NCI-H2227 treated with DMSO at 0.1 percent for 48 hours (cell line): ENCODE measurements at regions not wholly inside any gene's neighbourhood (a gene's known extent, or its start where the extent isn't known, plus 50 kb on each side); places are given as distances from the start of the nearest gene placed in this dataset.
"Not testable (repeated sequence)": the region's sequence is repeated elsewhere in the genome, so short reads cannot be mapped to it uniquely, and the experiment has no call there.

Source experiments
- DNase-seq: peaks from one replicate; lab custom pipeline; 2025; lab: John Stamatoyannopoulos, UW

- no peak for DNase-seq
Observed at GRCh38 chr12:124674937-124675336, 107.5 kb upstream of the NCOR2 start.

- DNase-seq = no peak
Observed at GRCh38 chr12:124673801-124674617, 106.6 kb upstream of the NCOR2 start.

- not testable (repeated sequence) for DNase-seq
Observed at GRCh38 chr12:124669271-124669721, 101.9 kb upstream of the NCOR2 start.

- no peak for DNase-seq
Observed at GRCh38 chr12:124668602-124669001, 101.2 kb upstream of the NCOR2 start.

GRCh38 chr12:124667506-124668326 is 100.3 kb upstream of the NCOR2 start:
- DNase-seq = no peak

- DNase-seq = no peak
Observed at GRCh38 chr12:124666722-124667259, 99.4 kb upstream of the NCOR2 start.

- no peak for DNase-seq
Observed at GRCh38 chr12:124665511-124665910, 98.1 kb upstream of the NCOR2 start.

GRCh38 chr12:124664395-124665111 is 97.1 kb upstream of the NCOR2 start:
- no peak for DNase-seq

GRCh38 chr12:124663771-124664366 is 96.5 kb upstream of the NCOR2 start:
- no peak for DNase-seq

- DNase-seq = no peak
Observed at GRCh38 chr12:124663206-124663605, 95.8 kb upstream of the NCOR2 start.

GRCh38 chr12:124661341-124661740 is 93.9 kb upstream of the NCOR2 start:
- DNase-seq = no peak

- peak; percentile 32 for DNase-seq
Observed at GRCh38 chr12:124660851-124661250, 93.4 kb upstream of the NCOR2 start.

- no peak for DNase-seq
Observed at GRCh38 chr12:124658806-124659402, 91.5 kb upstream of the NCOR2 start.

- DNase-seq = no peak
Observed at GRCh38 chr12:124658302-124658701, 90.9 kb upstream of the NCOR2 start.

GRCh38 chr12:124656947-124657434 is 89.6 kb upstream of the NCOR2 start:
- no peak for DNase-seq

- DNase-seq = peak; percentile 81
Observed at GRCh38 chr12:124655698-124656516, 88.5 kb upstream of the NCOR2 start.

GRCh38 chr12:124655048-124655697 is 87.8 kb upstream of the NCOR2 start:
- peak; percentile 56 for DNase-seq

- DNase-seq = no peak
Observed at GRCh38 chr12:124654666-124655047, 87.2 kb upstream of the NCOR2 start.

GRCh38 chr12:124653169-124653931 is 85.9 kb upstream of the NCOR2 start:
- no peak for DNase-seq
